Left ventricle myocardium inferior (tissue), 1 donor: ENCODE measurements at regions not wholly inside any gene's neighbourhood (a gene's known extent, or its start where the extent isn't known, plus 50 kb on each side); places are given as distances from the start of the nearest gene placed in this dataset.
A peak's percentile ranks its signal among the peaks of the same experiment; 100 is the strongest.
"Not testable (repeated sequence)": the region's sequence is repeated elsewhere in the genome, so short reads cannot be mapped to it uniquely, and the experiment has no call there.

Source experiments
- DNase-seq: peaks from one replicate; pipeline ENCODE4 v3.0.0-alpha.2; 2020
- H3K27ac ChIP-seq: fragments of 200-600 bp; replicated peaks from 2 replicates; pipeline ENCODE4 v1.8.0; 2021
- H3K27me3 ChIP-seq: fragments of 200-600 bp; 2 replicates; pipeline ENCODE4 v1.8.0; 2021; ENCODE audit warnings: low read depth
- H3K36me3 ChIP-seq: fragments of 200-600 bp; 2 replicates; pipeline ENCODE4 v1.8.0; 2021
- H3K4me1 ChIP-seq: fragments of 200-600 bp; 2 replicates; pipeline ENCODE4 v1.8.0; 2021
- H3K4me3 ChIP-seq: fragments of 200-600 bp; 2 replicates; pipeline ENCODE4 v1.8.0; 2021; ENCODE audit warnings: mild to moderate bottlenecking, moderate library complexity
- H3K9me3 ChIP-seq: fragments of 200-600 bp; replicated peaks from 2 replicates; pipeline ENCODE4 v1.8.0; 2021
- CTCF ChIP-seq: fragments of 200-600 bp; IDR thresholded peaks from 2 replicates; pipeline ENCODE4 v1.8.0; 2021; ENCODE audit warnings: antibody characterized with exemption, mild to moderate bottlenecking, borderline replicate concordance
- intact Hi-C: fragments of 100-400 bp; cut with micrococcal nuclease; formaldehyde crosslinking; loops from one replicate; pipeline ENCODE4 v1.11.0; 2022
- donor health status: DM: no; HTN: yes; CAD: no; lungs with severe emphysema.

- no peak for DNase-seq
- H3K4me1 ChIP-seq: no peaks in the 10 kb centered on the region
- no peaks in the 10 kb centered on the region for H3K36me3 ChIP-seq
- peak overlapping the region; percentile 13 for H3K27ac ChIP-seq
- no peaks in the 10 kb centered on the region for H3K27me3 ChIP-seq
- no peak for TF ChIP-seq CTCF
- intact Hi-C loops: no loop called here
- H3K9me3 ChIP-seq: no peaks in the 10 kb centered on the region
- H3K4me3 ChIP-seq: no peak overlapping the region
Observed at GRCh38 chr3:98702166-98702565, 61.0 kb upstream of the ST3GAL6 start.

GRCh38 chr3:98705212-98705611 lies 57.9 kb upstream of the ST3GAL6 start:
- intact Hi-C loops: no loop called here
- DNase-seq: no peak
- Histone ChIP-seq H3K36me3 (no peaks in the 10 kb centered on the region), H3K27ac (no peak overlapping the region), H3K27me3 (no peaks in the 10 kb centered on the region), H3K4me1 (peaks cover 16% of the 10 kb centered on the region), H3K9me3 (no peaks in the 10 kb centered on the region), H3K4me3 (no peak overlapping the region)
- no peak for TF ChIP-seq CTCF

- TF ChIP-seq CTCF: peak; percentile 28
- no peaks in the 10 kb centered on the region for H3K9me3 ChIP-seq
- H3K27ac ChIP-seq: no peak overlapping the region
- no peaks in the 10 kb centered on the region for H3K36me3 ChIP-seq
- DNase-seq: no peak
- peaks cover 20% of the 10 kb centered on the region for H3K4me1 ChIP-seq
- H3K27me3 ChIP-seq: no peaks in the 10 kb centered on the region
- no peak overlapping the region for H3K4me3 ChIP-seq
- intact Hi-C loops: no loop called here
Observed at GRCh38 chr3:98705694-98706093, 57.4 kb upstream of the ST3GAL6 start.

- Histone ChIP-seq H3K27ac (peak overlapping the region; percentile 3), H3K4me1 (peaks cover 20% of the 10 kb centered on the region)
- H3K9me3 ChIP-seq, H3K27me3 ChIP-seq, H3K36me3 ChIP-seq, intact Hi-C loops, DNase-seq, H3K4me3 ChIP-seq: not testable (repeated sequence)
Observed at GRCh38 chr3:98708681-98709080, 54.5 kb upstream of the ST3GAL6 start.

GRCh38 chr3:98709441-98709840 lies 53.7 kb upstream of the ST3GAL6 start:
- Histone ChIP-seq H3K4me1 (peaks cover 20% of the 10 kb centered on the region), H3K36me3 (no peaks in the 10 kb centered on the region), H3K4me3 (no peak overlapping the region), H3K9me3 (no peaks in the 10 kb centered on the region), H3K27me3 (no peaks in the 10 kb centered on the region), H3K27ac (peak overlapping the region; percentile 3)
- TF ChIP-seq CTCF: no peak
- no peak for DNase-seq
- intact Hi-C loops: no loop called here

- H3K27me3 ChIP-seq: no peaks in the 10 kb centered on the region
- no peaks in the 10 kb centered on the region for H3K36me3 ChIP-seq
- peaks cover 20% of the 10 kb centered on the region for H3K4me1 ChIP-seq
- no peak overlapping the region for H3K4me3 ChIP-seq
- intact Hi-C loops: no loop called here
- DNase-seq: no peak
- H3K9me3 ChIP-seq: no peaks in the 10 kb centered on the region
- TF ChIP-seq CTCF: no peak
- H3K27ac ChIP-seq: peak overlapping the region; percentile 3
Observed at GRCh38 chr3:98710067-98710659, 53.0 kb upstream of the ST3GAL6 start.
